ENCODE measurements at regions not wholly inside any gene's neighbourhood (a gene's known extent, or its start where the extent isn't known, plus 50 kb on each side); places are given as distances from the start of the nearest gene placed in this dataset.

DNA sequence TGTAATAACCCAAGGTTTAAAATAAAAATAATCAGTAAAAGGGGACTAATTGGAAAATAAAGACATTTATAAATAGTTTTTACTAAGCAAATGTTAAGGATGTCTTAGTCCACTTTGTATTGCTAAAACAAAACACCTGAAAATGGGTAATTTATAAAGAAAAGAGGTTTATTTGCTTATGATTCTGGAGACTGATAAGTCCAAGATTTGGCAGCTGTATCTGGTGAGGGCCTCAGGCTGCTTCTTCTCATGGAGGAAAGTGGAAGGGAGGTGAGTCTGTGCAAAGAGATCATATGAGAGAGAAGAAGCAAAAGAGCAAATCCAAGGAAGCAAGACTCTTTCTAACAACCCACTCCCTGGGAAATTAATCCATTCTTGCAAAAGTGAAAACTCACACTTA lies 299.5 kb downstream of the DSC3 start:
- no peaks in the 10 kb centered on the region for H3K9me3 ChIP-seq (ENCODE audit: low read depth)
- H3K27me3 ChIP-seq, result no peaks in the 10 kb centered on the region
- no peak overlapping the region for H3K4me3 ChIP-seq
- DNase-seq (ENCODE audit: low read depth in 1 of 2, low spot score in 1 of 2), result no peak
- H3K27ac ChIP-seq, result no peak overlapping the region
- no peaks in the 10 kb centered on the region for H3K36me3 ChIP-seq
- H3K4me1 ChIP-seq (ENCODE audit: low read depth), result no peaks in the 10 kb centered on the region
- TF ChIP-seq, protein P1, sequence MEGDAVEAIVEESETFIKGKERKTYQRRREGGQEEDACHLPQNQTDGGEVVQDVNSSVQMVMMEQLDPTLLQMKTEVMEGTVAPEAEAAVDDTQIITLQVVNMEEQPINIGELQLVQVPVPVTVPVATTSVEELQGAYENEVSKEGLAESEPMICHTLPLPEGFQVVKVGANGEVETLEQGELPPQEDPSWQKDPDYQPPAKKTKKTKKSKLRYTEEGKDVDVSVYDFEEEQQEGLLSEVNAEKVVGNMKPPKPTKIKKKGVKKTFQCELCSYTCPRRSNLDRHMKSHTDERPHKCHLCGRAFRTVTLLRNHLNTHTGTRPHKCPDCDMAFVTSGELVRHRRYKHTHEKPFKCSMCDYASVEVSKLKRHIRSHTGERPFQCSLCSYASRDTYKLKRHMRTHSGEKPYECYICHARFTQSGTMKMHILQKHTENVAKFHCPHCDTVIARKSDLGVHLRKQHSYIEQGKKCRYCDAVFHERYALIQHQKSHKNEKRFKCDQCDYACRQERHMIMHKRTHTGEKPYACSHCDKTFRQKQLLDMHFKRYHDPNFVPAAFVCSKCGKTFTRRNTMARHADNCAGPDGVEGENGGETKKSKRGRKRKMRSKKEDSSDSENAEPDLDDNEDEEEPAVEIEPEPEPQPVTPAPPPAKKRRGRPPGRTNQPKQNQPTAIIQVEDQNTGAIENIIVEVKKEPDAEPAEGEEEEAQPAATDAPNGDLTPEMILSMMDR (IDR thresholded peaks at IDR 0.05; ENCODE audit: low read depth, low read length), result no peak

DNA sequence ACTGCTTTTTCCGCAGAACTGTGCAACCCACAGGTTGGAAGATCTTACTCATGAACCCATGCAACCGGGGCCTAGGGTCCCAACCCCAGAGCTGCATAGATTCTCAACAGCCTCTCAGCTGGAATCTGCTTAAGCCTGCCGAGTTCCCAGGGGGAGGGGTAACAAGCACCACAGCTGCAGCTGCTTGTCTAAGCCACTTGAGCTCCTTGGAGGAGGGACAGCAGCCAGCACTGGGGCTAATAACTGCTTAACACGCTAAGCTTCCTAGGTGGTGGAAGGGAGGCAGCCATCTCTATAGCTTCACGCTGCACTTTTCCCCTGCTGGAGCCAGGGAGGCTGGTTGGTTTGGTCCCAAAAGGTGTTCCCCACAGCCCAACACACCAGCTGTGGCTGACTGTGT lies 311.6 kb downstream of the DSC3 start:
- Histone ChIP-seq H3K9me3 (ENCODE audit: low read depth) (no peaks in the 10 kb centered on the region), H3K4me3 (no peak overlapping the region), H3K27ac (no peak overlapping the region), H3K4me1 (ENCODE audit: low read depth) (no peaks in the 10 kb centered on the region), H3K36me3 (no peaks in the 10 kb centered on the region), H3K27me3 (no peaks in the 10 kb centered on the region)
- peak in 1 of 2 donors; percentile 7 for DNase-seq (ENCODE audit: low read depth in 1 of 2, low spot score in 1 of 2)
- TF ChIP-seq, protein P1 (IDR thresholded peaks at IDR 0.05; ENCODE audit: low read depth, low read length), result no peak

DNA sequence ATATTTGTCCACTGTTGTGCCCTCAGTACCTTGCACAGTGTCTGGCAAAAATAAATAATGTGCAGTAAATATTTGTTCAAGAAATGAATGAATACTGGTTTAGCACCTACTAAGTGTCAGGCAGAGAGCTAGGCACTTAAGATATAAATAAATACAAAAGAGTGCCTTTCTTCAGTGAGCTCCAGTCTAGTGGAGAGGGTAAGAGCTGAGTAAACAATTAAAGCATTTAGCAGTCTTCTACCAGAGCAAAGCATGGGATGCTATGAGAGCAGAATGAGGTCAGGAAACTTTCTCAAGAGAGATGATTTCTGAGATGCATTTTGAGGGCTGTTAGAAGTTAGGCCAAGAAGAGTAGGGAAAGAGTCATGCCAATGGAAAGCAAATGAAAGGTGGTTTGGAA lies 314.7 kb downstream of the DSC3 start:
- Histone ChIP-seq H3K9me3 (ENCODE audit: low read depth) (no peaks in the 10 kb centered on the region), H3K27ac (no peak overlapping the region), H3K27me3 (no peaks in the 10 kb centered on the region), H3K36me3 (no peaks in the 10 kb centered on the region), H3K4me3 (no peak overlapping the region), H3K4me1 (ENCODE audit: low read depth) (no peaks in the 10 kb centered on the region)
- no peak for DNase-seq (ENCODE audit: low read depth in 1 of 2, low spot score in 1 of 2)
- TF ChIP-seq, protein P1 (IDR thresholded peaks at IDR 0.05; ENCODE audit: low read depth, low read length), result no peak

DNA sequence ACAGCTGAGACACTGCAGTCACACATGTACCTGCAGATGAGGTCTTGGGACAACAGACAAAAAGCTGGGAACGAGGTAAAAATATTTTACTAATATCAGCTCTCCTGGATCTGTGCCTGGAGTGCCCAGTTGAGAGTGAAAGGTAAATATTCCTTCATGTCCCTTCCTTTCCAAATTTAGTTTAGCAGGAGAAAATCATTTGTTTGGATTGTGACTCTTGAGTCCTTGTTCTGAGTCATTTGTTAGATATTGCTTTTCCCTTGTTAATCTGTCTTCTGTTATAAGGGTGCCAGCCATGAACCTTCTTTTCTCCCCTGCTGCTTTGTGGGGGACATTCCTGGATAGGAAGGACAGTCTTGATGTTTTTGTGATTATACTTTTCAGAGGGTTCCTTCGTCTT lies 329.2 kb downstream of the DSC3 start:
- Histone ChIP-seq H3K4me3 (no peak overlapping the region), H3K27me3 (no peaks in the 10 kb centered on the region), H3K36me3 (no peaks in the 10 kb centered on the region), H3K27ac (no peak overlapping the region), H3K4me1 (ENCODE audit: low read depth) (no peaks in the 10 kb centered on the region), H3K9me3 (ENCODE audit: low read depth) (no peaks in the 10 kb centered on the region)
- TF ChIP-seq, protein P1 (IDR thresholded peaks at IDR 0.05; ENCODE audit: low read depth, low read length), result no peak
- DNase-seq (ENCODE audit: low read depth in 1 of 2, low spot score in 1 of 2), result no peak

DNA sequence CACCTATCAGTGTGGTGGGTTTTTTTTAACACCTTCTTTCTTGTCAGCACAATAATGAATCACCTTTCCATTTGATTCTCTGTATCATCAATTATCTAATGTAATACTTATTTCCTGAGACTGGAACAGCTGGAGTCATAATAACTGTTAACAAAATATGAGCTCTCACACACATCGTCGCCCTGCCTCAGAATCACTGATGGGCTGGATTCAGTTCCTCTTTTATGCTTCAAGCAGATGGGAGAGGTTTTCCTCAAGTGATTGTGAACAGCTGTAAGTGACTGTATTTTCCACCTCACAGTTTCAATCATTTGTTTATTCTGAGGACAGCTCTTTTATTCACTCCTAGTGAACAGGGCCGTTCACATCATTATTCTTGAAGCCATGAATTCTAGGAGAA lies 330.2 kb downstream of the DSC3 start:
- no peaks in the 10 kb centered on the region for H3K4me1 ChIP-seq (ENCODE audit: low read depth)
- no peaks in the 10 kb centered on the region for H3K27me3 ChIP-seq
- H3K4me3 ChIP-seq, result no peak overlapping the region
- DNase-seq (ENCODE audit: low read depth in 1 of 2, low spot score in 1 of 2), result no peak
- no peak overlapping the region for H3K27ac ChIP-seq
- TF ChIP-seq, protein P1 (IDR thresholded peaks at IDR 0.05; ENCODE audit: low read depth, low read length), result no peak
- H3K36me3 ChIP-seq, result no peaks in the 10 kb centered on the region
- H3K9me3 ChIP-seq (ENCODE audit: low read depth), result no peaks in the 10 kb centered on the region

DNA sequence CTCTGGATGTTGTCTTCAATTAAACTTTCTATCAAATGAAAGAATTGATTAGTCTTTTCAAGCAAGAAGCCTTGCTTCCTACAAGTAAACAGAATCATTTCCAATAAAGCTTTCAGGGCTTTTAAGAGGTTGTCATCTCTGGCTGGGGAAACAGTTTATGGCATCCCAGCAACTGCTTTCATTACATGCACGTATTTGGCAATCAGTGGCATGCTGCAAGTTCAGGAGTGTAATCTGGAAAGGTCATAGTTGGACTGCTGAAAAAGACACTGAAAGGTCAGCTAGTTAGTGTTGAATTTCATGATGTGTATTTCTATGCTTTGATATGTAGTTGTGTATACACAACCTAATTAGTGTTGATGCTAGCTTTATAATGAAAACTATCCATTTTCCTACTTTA lies 332.9 kb downstream of the DSC3 start:
- TF ChIP-seq, protein P1 (IDR thresholded peaks at IDR 0.05; ENCODE audit: low read depth, low read length), result no peak
- H3K27me3 ChIP-seq, result no peaks in the 10 kb centered on the region
- no peaks in the 10 kb centered on the region for H3K4me1 ChIP-seq (ENCODE audit: low read depth)
- H3K4me3 ChIP-seq, result no peak overlapping the region
- DNase-seq (ENCODE audit: low read depth in 1 of 2, low spot score in 1 of 2), result no peak
- no peaks in the 10 kb centered on the region for H3K9me3 ChIP-seq (ENCODE audit: low read depth)
- H3K27ac ChIP-seq, result no peak overlapping the region
- no peaks in the 10 kb centered on the region for H3K36me3 ChIP-seq
